H1 (cell line): ENCODE measurements at regions not wholly inside any gene's neighbourhood (a gene's known extent, or its start where the extent isn't known, plus 50 kb on each side); places are given as distances from the start of the nearest gene placed in this dataset.

Source experiments
- BCL11A ChIP-seq, 2 experiments: IDR thresholded peaks; one replicate each; pipeline ENCODE4 v1.6.1; 2011; ENCODE audit warnings: low read depth in 2 of 2, low read length in 2 of 2, mild to moderate bottlenecking in 2 of 2
- BRCA1 ChIP-seq: IDR thresholded peaks from 2 replicates; pipeline ENCODE4 v1.6.1; 2012; ENCODE audit warnings: low read depth, low read length, improper control_type of control experiment
- EP300 ChIP-seq, 2 experiments: IDR thresholded peaks; 1 replicate in 1 of 2; 2 replicates in 1 of 2; pipeline ENCODE4 v1.6.1; 2011 to 2012; ENCODE audit warnings: low read depth in 2 of 2, low read length in 2 of 2, mild to moderate bottlenecking in 2 of 2, borderline replicate concordance in 1 of 2, inconsistent platforms in 1 of 2, moderate library complexity in 1 of 2
- MAX ChIP-seq: IDR thresholded peaks from 2 replicates; pipeline ENCODE4 v1.6.1; 2012; ENCODE audit warnings: inconsistent platforms
- POU5F1 ChIP-seq: IDR thresholded peaks from 2 replicates; pipeline ENCODE4 v1.6.1; 2011; ENCODE audit warnings: low read depth, mild to moderate bottlenecking, low read length, moderate library complexity
- RFX5 ChIP-seq: IDR thresholded peaks from 2 replicates; pipeline ENCODE4 v1.6.1; 2011; ENCODE audit warnings: low read depth, low read length, improper control_type of control experiment, borderline replicate concordance
- SUZ12 ChIP-seq: fragments of 200-600 bp; sonication (generic); IDR thresholded peaks from 2 replicates; pipeline ENCODE4 v1.6.1; 2012; ENCODE audit warnings: mild to moderate bottlenecking, inconsistent platforms, low read length, moderate library complexity, mixed read lengths

GRCh38 chr2:188833331-188833730 is 140.8 kb upstream of the COL3A1 start (continued):
- TF ChIP-seq POU5F1 (no peak), RFX5 (no peak), EP300 (IDR thresholded peaks at IDR 0.05; ENCODE audit: borderline replicate concordance in 1 of 2, low read depth in 2 of 2, low read length in 2 of 2) (no peak), SUZ12 (no peak), MAX (no peak), BCL11A (IDR thresholded peaks at IDR 0.05; ENCODE audit: low read depth in 2 of 2, low read length in 2 of 2) (no peak), BRCA1 (no peak)
